Stomach (tissue), 8 donors: ENCODE measurements at regions not wholly inside any gene's neighbourhood (a gene's known extent, or its start where the extent isn't known, plus 50 kb on each side); places are given as distances from the start of the nearest gene placed in this dataset.

Experiments used
- DNase-seq, 2 donors: peaks; one replicate each; pipeline versions ENCODE4 v3.0.0 to v3.0.0-alpha.2; 2013 to 2019
- H3K27ac ChIP-seq, 5 donors: fragments of 200-600 bp in 4 of 5; sonication (generic) in 4 of 5; one replicate each; pipeline ENCODE4 v1.5.1; 2013 to 2019; ENCODE audit warnings: mild to moderate bottlenecking in 1 of 5, moderate library complexity in 1 of 5
- H3K27me3 ChIP-seq, 3 donors: fragments of 200-600 bp; sonication (generic); one replicate each; pipeline ENCODE4 v1.5.1; 2017 to 2019; ENCODE audit warnings: mixed run types in 1 of 3
- H3K36me3 ChIP-seq, 4 donors: fragments of 200-600 bp; sonication (generic); 1 replicate in 3 of 4; 2 replicates in 1 of 4; pipeline ENCODE4 v1.5.1; 2016 to 2019
- H3K4me1 ChIP-seq, 4 donors: fragments of 200-600 bp; sonication (generic); one replicate each; pipeline ENCODE4 v1.5.1; 2016 to 2019
- H3K4me3 ChIP-seq, 4 donors: fragments of 200-600 bp; sonication (generic) in 3 of 4; one replicate each; pipeline ENCODE4 v1.5.1; 2016 to 2019; ENCODE audit warnings: mild to moderate bottlenecking in 1 of 4
- H3K9me3 ChIP-seq, 4 donors: fragments of 200-600 bp; sonication (generic); one replicate each; pipeline ENCODE4 v1.5.1; 2016 to 2019
- EP300 ChIP-seq: sonication (generic); formaldehyde crosslinking; IDR thresholded peaks from one replicate; pipeline ENCODE4 v1.6.1; 2017; ENCODE audit warnings: antibody characterized with exemption
- POLR2A ChIP-seq, 4 donors: fragments of 450-650 bp; IDR thresholded peaks; one replicate each; pipeline ENCODE4 v1.6.1; 2016; ENCODE audit warnings: antibody characterized with exemption in 4 of 4, control low read depth in 2 of 4, mild to moderate bottlenecking in 1 of 4, moderate library complexity in 1 of 4
- POLR2AphosphoS5 ChIP-seq, 3 donors: sonication (generic); formaldehyde crosslinking; IDR thresholded peaks; one replicate each; pipeline ENCODE4 v1.6.1; 2016; ENCODE audit warnings: antibody characterized with exemption in 3 of 3
- WGBS, 5 donors: extraction: QIAGEN DNeasy Blood & Tissue Kit in 3 of 5; methylation state at CpG; one replicate each; pipeline versions ENCODE4 v1.1.5 to v1.1.7; 2013 to 2018; 5-methylcytosine and 5-hydroxymethylcytosine counted together
- intact Hi-C: fragments of 100-400 bp; cut with DNase I; formaldehyde crosslinking; loops from one replicate; pipeline ENCODE4 v1.15.1; 2023; ENCODE audit warnings: low total_unique reads
- TF ChIP-seq, protein P1 (sequence below), 7 experiments: fragments of 450-650 bp in 4 of 7; fragments of 200-600 bp in 3 of 7; sonication (generic) in 3 of 7; IDR thresholded peaks; one replicate each; pipeline ENCODE4 v1.5.1; 2016 to 2019; ENCODE audit warnings: antibody characterized with exemption in 7 of 7, control low read depth in 2 of 7, mild to moderate bottlenecking in 1 of 7
- donor health status: healthy with polysubstance abuse.
- donor health status: Bipolar disorder and iron deficiency.
- donor health status: healthy.

- TF ChIP-seq, protein P1, sequence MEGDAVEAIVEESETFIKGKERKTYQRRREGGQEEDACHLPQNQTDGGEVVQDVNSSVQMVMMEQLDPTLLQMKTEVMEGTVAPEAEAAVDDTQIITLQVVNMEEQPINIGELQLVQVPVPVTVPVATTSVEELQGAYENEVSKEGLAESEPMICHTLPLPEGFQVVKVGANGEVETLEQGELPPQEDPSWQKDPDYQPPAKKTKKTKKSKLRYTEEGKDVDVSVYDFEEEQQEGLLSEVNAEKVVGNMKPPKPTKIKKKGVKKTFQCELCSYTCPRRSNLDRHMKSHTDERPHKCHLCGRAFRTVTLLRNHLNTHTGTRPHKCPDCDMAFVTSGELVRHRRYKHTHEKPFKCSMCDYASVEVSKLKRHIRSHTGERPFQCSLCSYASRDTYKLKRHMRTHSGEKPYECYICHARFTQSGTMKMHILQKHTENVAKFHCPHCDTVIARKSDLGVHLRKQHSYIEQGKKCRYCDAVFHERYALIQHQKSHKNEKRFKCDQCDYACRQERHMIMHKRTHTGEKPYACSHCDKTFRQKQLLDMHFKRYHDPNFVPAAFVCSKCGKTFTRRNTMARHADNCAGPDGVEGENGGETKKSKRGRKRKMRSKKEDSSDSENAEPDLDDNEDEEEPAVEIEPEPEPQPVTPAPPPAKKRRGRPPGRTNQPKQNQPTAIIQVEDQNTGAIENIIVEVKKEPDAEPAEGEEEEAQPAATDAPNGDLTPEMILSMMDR (IDR thresholded peaks at IDR 0.05), result no peak
- no peak for TF ChIP-seq POLR2A (IDR thresholded peaks at IDR 0.05)
- no peak for TF ChIP-seq EP300
- TF ChIP-seq POLR2AphosphoS5 (IDR thresholded peaks at IDR 0.05), result no peak
- DNase-seq, result no peak
- H3K27ac ChIP-seq, result no peak overlapping the region
- H3K36me3 ChIP-seq, result no peaks in the 10 kb centered on the region
- H3K4me1 ChIP-seq, result no peaks in the 10 kb centered on the region
- no peaks in the 10 kb centered on the region for H3K27me3 ChIP-seq
- H3K4me3 ChIP-seq, result no peak overlapping the region
- intact Hi-C loops, result no loop called here
- peaks cover 0 to 10% (median 8%) of the 10 kb centered on the region in 4 donors for H3K9me3 ChIP-seq
- 65 to 80% (median 67%) methylated on average over 6 of the region's 6 CpGs for WGBS, 5 donors
Observed at GRCh38 chr14:62082779-62083178, 320.6 kb downstream of the SNAPC1 start.

DNA sequence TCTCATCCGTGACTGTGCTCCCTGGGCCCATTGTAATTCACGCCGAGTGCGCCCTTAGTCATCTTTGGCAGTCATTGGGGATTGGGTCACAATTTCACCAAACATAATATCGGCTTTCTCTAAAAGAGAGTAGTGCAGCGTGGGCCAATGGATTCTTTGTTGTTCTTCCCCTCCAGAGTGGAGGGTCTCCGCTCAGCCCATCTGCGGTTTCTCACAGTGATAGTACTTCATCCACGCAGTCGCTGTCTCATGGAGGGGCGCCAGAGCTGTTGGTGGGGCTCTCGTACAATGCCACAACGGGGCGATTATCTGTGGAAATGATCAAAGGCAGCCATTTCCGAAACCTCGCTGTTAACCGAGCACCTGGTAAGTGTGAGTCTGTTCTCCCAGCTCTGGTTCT, 321.8 kb downstream of the SNAPC1 start:
- WGBS, 5 donors, result 90 to 96% (median 92%) methylated on average over 17 of the region's 17 CpGs
- H3K36me3 ChIP-seq, result no peaks in the 10 kb centered on the region
- TF ChIP-seq POLR2AphosphoS5 (IDR thresholded peaks at IDR 0.05) (no peak), EP300 (no peak), POLR2A (IDR thresholded peaks at IDR 0.05) (no peak)
- TF ChIP-seq, protein P1 (IDR thresholded peaks at IDR 0.05), result no peak
- H3K27me3 ChIP-seq, result no peaks in the 10 kb centered on the region
- H3K4me1 ChIP-seq, result no peaks in the 10 kb centered on the region
- intact Hi-C loops, result no loop called here
- no peak overlapping the region for H3K4me3 ChIP-seq
- H3K27ac ChIP-seq, result no peak overlapping the region
- peaks cover 0 to 10% (median 8%) of the 10 kb centered on the region in 4 donors for H3K9me3 ChIP-seq
- DNase-seq, result no peak

GRCh38 chr14:62087191-62087590, 325.0 kb downstream of the SNAPC1 start:
- intact Hi-C loops, result no loop called here
- H3K4me1 ChIP-seq, result no peaks in the 10 kb centered on the region
- no peak overlapping the region for H3K27ac ChIP-seq
- peaks cover 0 to 10% (median 8%) of the 10 kb centered on the region in 4 donors for H3K9me3 ChIP-seq
- H3K36me3 ChIP-seq, result no peaks in the 10 kb centered on the region
- TF ChIP-seq POLR2AphosphoS5 (IDR thresholded peaks at IDR 0.05) (no peak), EP300 (no peak), POLR2A (IDR thresholded peaks at IDR 0.05) (no peak)
- TF ChIP-seq, protein P1 (IDR thresholded peaks at IDR 0.05), result no peak
- no peak for DNase-seq
- WGBS, 5 donors, result 90 to 95% (median 93%) methylated on average over 14 of the region's 14 CpGs
- no peaks in the 10 kb centered on the region for H3K27me3 ChIP-seq
- H3K4me3 ChIP-seq, result no peak overlapping the region

DNA sequence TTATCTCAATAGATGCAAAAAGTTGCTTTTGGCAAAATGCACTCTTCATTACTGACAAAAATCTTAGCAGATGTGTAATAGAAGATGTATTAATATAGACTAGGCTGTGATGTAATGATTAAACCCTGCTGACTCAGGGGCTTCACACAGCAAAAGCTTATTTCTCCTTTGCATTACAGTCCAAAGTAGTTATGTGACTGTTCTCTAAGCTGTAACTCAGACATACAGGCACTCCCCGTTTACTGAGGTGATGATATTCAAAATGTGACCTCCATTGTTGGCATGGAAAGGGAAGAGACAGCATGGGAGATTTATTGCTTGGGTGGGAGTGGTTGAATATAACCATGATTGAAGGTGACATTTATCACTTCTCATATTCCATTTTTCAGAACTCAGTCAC, 331.5 kb downstream of the SNAPC1 start:
- Histone ChIP-seq H3K4me3 (no peak overlapping the region), H3K9me3 (no peaks in the 10 kb centered on the region), H3K36me3 (no peaks in the 10 kb centered on the region), H3K4me1 (no peaks in the 10 kb centered on the region), H3K27ac (no peak overlapping the region), H3K27me3 (no peaks in the 10 kb centered on the region)
- no peak for TF ChIP-seq EP300
- TF ChIP-seq POLR2AphosphoS5 (IDR thresholded peaks at IDR 0.05), result no peak
- TF ChIP-seq, protein P1 (IDR thresholded peaks at IDR 0.05), result no peak
- TF ChIP-seq POLR2A (IDR thresholded peaks at IDR 0.05), result no peak
- 30 to 64% (median 58%) methylated on average over 1 of the region's 1 CpG for WGBS, 5 donors
- intact Hi-C loops, result no loop called here
- no peak for DNase-seq
